Suprapubic skin (tissue), 4 donors: ENCODE measurements at regions not wholly inside any gene's neighbourhood (a gene's known extent, or its start where the extent isn't known, plus 50 kb on each side); places are given as distances from the start of the nearest gene placed in this dataset.

Experiments used
- EP300 ChIP-seq: sonication (generic); formaldehyde crosslinking; IDR thresholded peaks from one replicate; pipeline ENCODE4 v1.6.1; 2017; ENCODE audit warnings: antibody characterized with exemption
- POLR2A ChIP-seq, 2 donors: fragments of 450-650 bp; IDR thresholded peaks; one replicate each; pipeline ENCODE4 v1.6.1; 2017; ENCODE audit warnings: antibody characterized with exemption in 2 of 2, mild to moderate bottlenecking in 2 of 2, moderate library complexity in 2 of 2
- POLR2AphosphoS5 ChIP-seq, 3 donors: sonication (generic); formaldehyde crosslinking; IDR thresholded peaks; one replicate each; pipeline ENCODE4 v1.6.1; 2017; ENCODE audit warnings: antibody characterized with exemption in 3 of 3
- TF ChIP-seq, protein P1 (sequence below), 2 donors: fragments of 200-600 bp in 1 of 2; fragments of 450-650 bp in 1 of 2; sonication (generic) in 1 of 2; IDR thresholded peaks; one replicate each; pipeline ENCODE4 v1.5.1; 2016 to 2019; ENCODE audit warnings: antibody characterized with exemption in 2 of 2, mild to moderate bottlenecking in 1 of 2, moderate library complexity in 1 of 2

DNA sequence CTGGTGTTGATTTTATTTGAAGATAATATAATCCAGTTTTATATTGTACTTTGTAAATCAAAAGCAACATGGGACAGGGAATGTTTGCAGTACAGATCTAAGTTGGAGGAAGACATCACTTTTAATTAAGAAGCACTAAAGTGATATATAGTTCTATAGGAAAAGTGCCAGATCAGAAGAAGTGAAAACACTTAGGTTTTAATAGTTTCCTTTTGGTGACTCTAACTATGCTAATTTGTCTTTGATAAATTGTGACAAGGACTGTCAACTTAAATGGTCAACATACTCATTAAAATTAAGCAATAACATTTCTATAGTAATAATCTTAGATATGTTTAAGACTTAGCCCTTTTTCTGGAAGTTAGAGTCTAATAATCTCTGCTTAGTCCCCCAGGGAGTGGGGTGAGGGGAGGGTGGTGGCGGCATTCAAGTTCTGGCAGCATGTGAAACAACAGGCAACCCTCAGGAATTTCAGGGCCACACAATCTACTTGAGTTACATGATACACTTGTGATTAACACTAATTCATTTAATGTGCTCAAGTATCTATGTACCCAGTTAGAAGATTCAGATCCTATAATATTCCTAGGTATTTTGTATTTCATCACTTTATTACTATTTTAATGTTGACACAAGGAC, 1026.5 kb downstream of the NR2F1-AS1 start:
- TF ChIP-seq, protein P1, sequence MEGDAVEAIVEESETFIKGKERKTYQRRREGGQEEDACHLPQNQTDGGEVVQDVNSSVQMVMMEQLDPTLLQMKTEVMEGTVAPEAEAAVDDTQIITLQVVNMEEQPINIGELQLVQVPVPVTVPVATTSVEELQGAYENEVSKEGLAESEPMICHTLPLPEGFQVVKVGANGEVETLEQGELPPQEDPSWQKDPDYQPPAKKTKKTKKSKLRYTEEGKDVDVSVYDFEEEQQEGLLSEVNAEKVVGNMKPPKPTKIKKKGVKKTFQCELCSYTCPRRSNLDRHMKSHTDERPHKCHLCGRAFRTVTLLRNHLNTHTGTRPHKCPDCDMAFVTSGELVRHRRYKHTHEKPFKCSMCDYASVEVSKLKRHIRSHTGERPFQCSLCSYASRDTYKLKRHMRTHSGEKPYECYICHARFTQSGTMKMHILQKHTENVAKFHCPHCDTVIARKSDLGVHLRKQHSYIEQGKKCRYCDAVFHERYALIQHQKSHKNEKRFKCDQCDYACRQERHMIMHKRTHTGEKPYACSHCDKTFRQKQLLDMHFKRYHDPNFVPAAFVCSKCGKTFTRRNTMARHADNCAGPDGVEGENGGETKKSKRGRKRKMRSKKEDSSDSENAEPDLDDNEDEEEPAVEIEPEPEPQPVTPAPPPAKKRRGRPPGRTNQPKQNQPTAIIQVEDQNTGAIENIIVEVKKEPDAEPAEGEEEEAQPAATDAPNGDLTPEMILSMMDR (IDR thresholded peaks at IDR 0.05) = no peak
- TF ChIP-seq POLR2A (IDR thresholded peaks at IDR 0.05) (no peak), EP300 (no peak), POLR2AphosphoS5 (IDR thresholded peaks at IDR 0.05) (no peak)
